ENCODE measurements at regions not wholly inside any gene's neighbourhood (a gene's known extent, or its start where the extent isn't known, plus 50 kb on each side); places are given as distances from the start of the nearest gene placed in this dataset.

GRCh38 chr2:49755777-49756176 is 601.5 kb upstream of the FSHR start:
- H3K27ac ChIP-seq (ENCODE audit: low read depth, low read length): no peak overlapping the region
- no peak overlapping the region for H3K4me2 ChIP-seq (ENCODE audit: low read length)
- no peak overlapping the region for H2AFZ ChIP-seq (ENCODE audit: low read depth, low read length, poor library complexity, severe bottlenecking)
- H3K9me2 ChIP-seq (ENCODE audit: insufficient read depth): no peaks in the 10 kb centered on the region
- intact Hi-C loops (cut with micrococcal nuclease): no loop called here
- H3K79me2 ChIP-seq (ENCODE audit: insufficient read depth, low read length): no peaks in the 10 kb centered on the region
- DNase-seq (ENCODE audit: low read depth, low spot score) (no peak), ATAC-seq (no peak)
- H3K27me3 ChIP-seq (ENCODE audit: insufficient read depth, low read length): no peaks in the 10 kb centered on the region
- no TSS peak for BruUV-seq (replicated peaks)
- no peaks in the 10 kb centered on the region for H3K4me1 ChIP-seq (ENCODE audit: control insufficient read depth in 1 of 2, insufficient read depth in 2 of 2, low read length in 2 of 2)
- no peak overlapping the region for H3K4me3 ChIP-seq (replicated peaks in 1 of 2; ENCODE audit: low read depth in 1 of 2, low read length in 2 of 2)
- TF ChIP-seq ZBTB33 (IDR thresholded peaks at IDR 0.05; ENCODE audit: extremely low read depth, insufficient replicate concordance, low read length): no peak
- TF ChIP-seq ZNF274 (IDR thresholded peaks at IDR 0.05; ENCODE audit: low read depth, low read length): no peak
- no peak for TF ChIP-seq EZH2phosphoT487 (IDR thresholded peaks at IDR 0.05; ENCODE audit: borderline replicate concordance)
- no peak for TF ChIP-seq POLR2AphosphoS5 (IDR thresholded peaks at IDR 0.05; ENCODE audit: low read depth, low read length)
- no peak for TF ChIP-seq ATF3 (IDR thresholded peaks at IDR 0.05)
- no peak for TF ChIP-seq EZH2 (IDR thresholded peaks at IDR 0.05)
- TF ChIP-seq MAX (IDR thresholded peaks at IDR 0.05): no peak
- TF ChIP-seq CEBPB (IDR thresholded peaks at IDR 0.05; ENCODE audit: low read depth): no peak
- no peak for TF ChIP-seq POLR2A (IDR thresholded peaks at IDR 0.05; ENCODE audit: borderline replicate concordance, extremely low read depth, insufficient read depth, insufficient read length)
- TF ChIP-seq EGR1 (IDR thresholded peaks at IDR 0.05; ENCODE audit: low read depth): no peak
- TF ChIP-seq ZFX (IDR thresholded peaks at IDR 0.05): no peak
- TF ChIP-seq FOSL1 (IDR thresholded peaks at IDR 0.05; ENCODE audit: low read depth): no peak
- TF ChIP-seq SIN3A (IDR thresholded peaks at IDR 0.05; ENCODE audit: low read depth): no peak
- TF ChIP-seq CTCF (IDR thresholded peaks at IDR 0.05 in 2 of 3, conservative IDR thresholded peaks at IDR 0.05 in 1 of 3; ENCODE audit: borderline replicate concordance in 1 of 3, insufficient read depth in 1 of 3, low read depth in 2 of 3, low read length in 2 of 3): no peak
- no peak for TF ChIP-seq ELF1 (IDR thresholded peaks at IDR 0.05; ENCODE audit: borderline replicate concordance, low read depth)
- TF ChIP-seq SRF (IDR thresholded peaks at IDR 0.05; ENCODE audit: low read depth): no peak
- TF ChIP-seq YY1 (IDR thresholded peaks at IDR 0.05; ENCODE audit: extremely low read depth, insufficient replicate concordance, low read depth, low read length): no peak
- TF ChIP-seq REST (IDR thresholded peaks at IDR 0.05; ENCODE audit: low read depth): no peak
- no peak for TF ChIP-seq RAD21 (IDR thresholded peaks at IDR 0.05; ENCODE audit: low read depth)
- peaks cover 0 to 3% of the 10 kb centered on the region in 2 experiments; a peak in 1 of 4 replicates for H3K9me3 ChIP-seq (ENCODE audit: control insufficient read depth in 1 of 2, insufficient read depth in 1 of 2, low read depth in 1 of 2, low read length in 2 of 2)
- ChIA-PET POLR2A (no interaction called here), RAD21 (ENCODE audit: low non-redundant PET in 1 of 2, low total read pairs in 2 of 2, uncharacterized antibody in 2 of 2, unreplicated experiment in 2 of 2) (no interaction called here), CTCF (no interaction called here)
- no peak overlapping the region for H3K9ac ChIP-seq (ENCODE audit: low read length)
- no peaks in the 10 kb centered on the region for H4K20me1 ChIP-seq (ENCODE audit: insufficient read depth)
- no peaks in the 10 kb centered on the region for H3K36me3 ChIP-seq (ENCODE audit: control insufficient read depth in 1 of 2, insufficient read depth in 2 of 2, low read length in 2 of 2)
